Testis (tissue), 2 donors: ENCODE measurements at regions not wholly inside any gene's neighbourhood (a gene's known extent, or its start where the extent isn't known, plus 50 kb on each side); places are given as distances from the start of the nearest gene placed in this dataset.

Source experiments
- CTCF ChIP-seq, 3 experiments: fragments of 450-650 bp in 2 of 3; fragments of 200-600 bp in 1 of 3; sonication (generic) in 1 of 3; IDR thresholded peaks; one replicate each; pipeline ENCODE4 v1.5.1; 2016 to 2019; ENCODE audit warnings: antibody characterized with exemption in 3 of 3, mild to moderate bottlenecking in 2 of 3, moderate library complexity in 1 of 3
- POLR2A ChIP-seq: fragments of 450-650 bp; IDR thresholded peaks from one replicate; pipeline ENCODE4 v1.6.1; 2017; ENCODE audit warnings: antibody characterized with exemption, mild to moderate bottlenecking, moderate library complexity

GRCh38 chr10:83076443-83076842 lies 1062.9 kb upstream of the GHITM start:
- no peak for TF ChIP-seq CTCF (IDR thresholded peaks at IDR 0.05)
- TF ChIP-seq POLR2A, result no peak
